TTC549 (cell line): ENCODE measurements at regions not wholly inside any gene's neighbourhood (a gene's known extent, or its start where the extent isn't known, plus 50 kb on each side); places are given as distances from the start of the nearest gene placed in this dataset.

ENCODE experiments used
- FAIRE-seq: peaks from 2 replicates; lab custom pipeline; 2012; peaks lifted over from hg19 to GRCh38; lab: Jason Lieb, UNC

DNA sequence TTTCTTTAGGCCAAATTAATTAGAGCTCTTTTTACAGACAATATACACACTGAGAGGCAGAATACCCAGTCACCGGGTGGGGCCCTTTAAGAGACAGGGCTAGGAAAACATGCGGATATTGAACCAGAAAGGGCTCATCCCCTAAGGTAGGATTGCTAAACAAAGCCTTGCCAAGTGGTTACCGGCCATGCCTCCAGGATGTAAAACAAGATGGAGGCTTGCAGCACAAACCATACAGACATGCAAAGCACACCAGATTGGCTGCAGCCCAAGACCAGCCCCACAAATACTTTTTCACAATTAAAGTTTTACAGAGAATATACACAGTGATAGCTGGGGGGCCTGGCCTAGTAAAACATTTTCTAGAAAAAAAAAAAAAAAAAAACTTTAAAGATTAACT, 210.0 kb downstream of the KLHL4 start:
- FAIRE-seq, result no peak

DNA sequence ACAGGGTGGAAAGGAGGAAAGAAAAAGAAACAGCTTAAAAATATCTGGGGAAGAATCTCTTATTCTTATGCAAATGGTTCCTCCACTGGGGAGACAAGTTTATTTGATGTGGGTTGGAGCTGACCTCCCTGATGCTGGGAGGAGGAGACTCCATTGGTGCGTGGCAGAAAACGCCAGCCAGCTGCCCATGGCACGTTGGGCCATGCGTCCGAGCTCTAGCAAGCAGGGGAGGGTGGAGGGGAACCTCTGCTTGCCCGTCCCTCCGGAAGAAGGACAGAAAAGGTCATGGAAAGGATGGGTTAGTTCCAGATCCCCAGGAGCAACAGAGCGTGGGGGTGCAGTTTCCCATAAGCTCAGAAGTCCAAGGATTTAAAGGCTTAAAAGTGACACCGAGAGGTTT, 210.4 kb downstream of the KLHL4 start:
- no peak for FAIRE-seq

DNA sequence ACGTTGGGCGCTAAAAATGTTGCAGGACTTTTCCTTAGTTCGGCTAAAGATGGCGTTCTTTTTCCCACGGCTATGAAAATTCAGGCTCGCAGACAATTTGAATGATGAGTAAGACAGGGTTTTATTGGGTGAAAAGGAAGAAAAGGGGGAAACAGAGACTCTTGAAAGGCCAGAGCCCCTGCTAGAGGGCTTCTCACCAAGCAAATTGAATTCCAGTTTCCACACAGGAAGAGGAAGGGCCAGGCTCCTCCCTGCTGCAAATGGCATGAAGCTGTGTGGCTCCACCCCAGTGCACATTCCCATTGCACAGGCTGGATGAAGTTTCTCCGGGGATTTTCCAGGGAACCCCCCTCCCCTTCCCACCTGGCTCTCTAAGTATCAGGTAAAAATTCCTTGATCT, 210.9 kb downstream of the KLHL4 start:
- FAIRE-seq, result no peak

DNA sequence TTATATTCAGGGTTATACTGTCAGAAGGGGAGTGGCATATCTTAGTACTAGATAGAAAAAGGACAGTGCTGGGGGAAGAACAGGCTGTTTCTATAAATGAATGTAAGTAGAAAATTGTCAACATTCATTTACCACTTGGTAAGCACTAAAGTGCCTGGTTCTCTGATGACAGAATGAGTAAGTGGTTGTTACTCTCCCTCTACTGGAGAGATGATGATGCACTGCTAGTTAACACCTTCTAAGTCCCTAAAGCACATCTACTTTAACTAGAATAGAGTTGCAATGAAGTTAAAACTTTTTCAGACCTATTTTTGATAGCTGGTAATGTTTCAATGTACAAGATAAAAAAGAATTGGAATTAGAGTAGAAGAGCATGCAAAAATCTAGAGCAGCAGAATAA, 214.5 kb downstream of the KLHL4 start:
- FAIRE-seq, result no peak

DNA sequence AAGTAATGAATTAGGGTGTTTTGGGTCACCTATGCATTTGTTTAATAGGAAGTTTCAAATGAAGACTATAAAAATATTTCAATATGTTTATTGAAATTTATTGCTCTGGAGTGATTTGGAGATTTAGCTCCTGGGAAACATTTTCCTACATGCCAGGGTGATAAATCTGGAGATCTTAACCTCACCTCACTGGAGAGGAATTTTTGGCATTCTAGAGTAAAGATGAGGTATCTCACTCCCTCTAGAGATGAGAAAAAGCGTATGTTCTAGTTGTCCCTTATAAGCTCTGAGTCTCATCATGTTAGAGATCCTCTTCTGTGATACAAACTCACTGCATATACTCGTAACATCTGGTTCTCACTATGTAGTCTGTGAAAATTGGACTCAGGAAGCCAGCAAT, 219.0 kb downstream of the KLHL4 start:
- no peak for FAIRE-seq

DNA sequence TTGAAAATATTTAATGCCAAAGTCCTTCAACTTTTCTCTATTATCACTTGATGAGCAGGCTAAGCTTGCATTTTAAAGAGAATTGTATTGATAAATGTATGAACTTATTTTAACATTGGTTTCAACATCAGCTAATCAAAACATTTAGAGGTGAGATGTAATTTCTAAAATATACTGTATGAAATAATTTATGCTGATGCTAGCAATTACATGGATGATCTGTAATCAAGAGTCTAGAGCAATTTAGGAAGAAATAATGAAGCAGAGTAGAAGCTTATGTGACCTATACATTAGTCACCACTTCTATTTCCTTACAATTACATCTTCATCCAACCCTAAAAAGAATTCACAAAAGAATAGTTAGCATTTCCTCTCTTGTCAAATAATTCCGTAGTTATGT, 226.8 kb downstream of the KLHL4 start:
- no peak for FAIRE-seq

DNA sequence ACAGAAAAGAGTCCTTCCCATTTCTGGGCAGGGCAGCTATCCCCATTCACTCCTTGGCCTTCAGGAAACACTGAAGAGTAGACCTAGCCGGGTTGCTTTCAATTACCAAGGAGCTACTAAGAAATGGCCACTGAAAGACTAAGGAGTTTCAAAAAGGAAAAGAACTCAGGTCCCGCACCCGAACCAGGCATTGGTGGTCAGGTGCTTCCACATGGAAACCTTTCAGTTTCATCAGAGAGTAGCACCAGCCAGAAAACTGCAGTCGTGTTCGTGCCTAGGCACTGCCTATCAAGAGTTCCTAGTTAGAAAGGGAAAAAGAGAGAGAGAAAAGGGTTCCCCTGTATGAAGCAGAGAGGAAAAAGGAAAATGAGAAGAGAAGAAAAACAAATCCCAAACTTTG, 237.9 kb downstream of the KLHL4 start:
- no peak for FAIRE-seq

DNA sequence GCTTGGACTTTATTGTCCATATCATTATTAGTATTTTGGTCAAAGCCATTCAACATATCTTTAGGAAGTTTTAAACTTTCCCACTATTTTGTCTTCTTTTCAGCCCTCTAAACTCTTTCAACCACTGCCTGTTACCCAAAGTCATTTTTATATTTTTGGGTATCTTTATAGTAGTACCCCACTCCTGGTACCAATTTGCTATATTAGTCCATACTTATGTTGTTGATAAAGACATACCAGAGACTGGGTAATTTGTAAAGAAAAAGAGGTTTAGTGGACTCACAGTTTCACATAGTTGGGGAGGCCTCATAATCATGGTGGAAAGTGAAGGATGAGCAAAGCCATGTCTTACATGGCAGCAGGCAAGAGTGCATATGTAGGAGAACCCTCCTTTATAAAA, 271.4 kb downstream of the KLHL4 start:
- no peak for FAIRE-seq

DNA sequence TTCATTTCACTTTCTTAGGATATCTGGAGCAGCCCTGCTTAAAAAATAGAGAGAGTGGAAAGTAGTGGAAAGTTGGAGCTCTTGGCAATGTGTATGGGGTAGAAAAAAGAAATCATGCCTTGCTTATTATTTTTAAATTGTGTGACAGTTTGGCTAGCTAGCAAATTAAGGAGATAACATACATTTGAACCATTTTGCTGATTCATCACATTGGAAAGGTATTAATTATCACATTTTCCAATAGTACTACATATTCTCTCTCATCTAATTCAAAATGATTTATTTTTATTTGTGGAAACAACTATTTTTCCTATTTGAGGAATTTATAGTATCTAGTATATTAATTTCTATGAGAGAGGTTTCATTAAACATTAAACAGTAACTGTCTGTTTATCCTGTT, 280.4 kb downstream of the KLHL4 start:
- FAIRE-seq, result no peak

DNA sequence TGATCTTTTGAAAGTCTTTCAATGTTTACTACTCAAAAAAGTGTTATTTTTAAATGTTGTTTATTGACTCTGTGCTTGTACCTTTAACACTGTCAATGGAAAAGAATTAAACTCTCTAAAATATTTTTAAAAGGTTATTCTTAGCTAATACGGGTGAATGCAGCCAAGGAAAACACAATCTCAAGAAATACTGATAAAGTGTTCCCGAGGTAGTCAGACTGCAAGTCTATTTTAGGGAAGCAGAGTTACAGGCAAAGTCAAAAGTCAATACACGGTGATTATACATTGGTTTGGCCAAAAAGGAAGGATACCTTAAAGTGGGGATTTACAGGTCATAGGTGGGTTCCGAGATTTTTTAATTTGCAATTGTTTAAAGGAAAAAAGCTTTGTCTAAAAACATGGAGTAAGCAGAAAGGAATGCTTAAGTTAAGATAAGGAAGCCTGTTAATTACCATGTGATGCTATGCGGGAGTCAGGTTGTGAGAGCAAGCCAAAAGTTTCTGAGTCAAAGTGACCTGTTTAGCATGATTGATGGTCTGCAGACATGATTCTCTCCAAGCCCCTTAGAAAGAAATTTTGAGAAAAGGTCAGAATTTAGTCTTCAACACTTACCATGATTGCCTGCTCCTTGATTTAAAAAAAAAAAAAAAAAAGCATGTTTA, 288.4 kb downstream of the KLHL4 start:
- no peak for FAIRE-seq

DNA sequence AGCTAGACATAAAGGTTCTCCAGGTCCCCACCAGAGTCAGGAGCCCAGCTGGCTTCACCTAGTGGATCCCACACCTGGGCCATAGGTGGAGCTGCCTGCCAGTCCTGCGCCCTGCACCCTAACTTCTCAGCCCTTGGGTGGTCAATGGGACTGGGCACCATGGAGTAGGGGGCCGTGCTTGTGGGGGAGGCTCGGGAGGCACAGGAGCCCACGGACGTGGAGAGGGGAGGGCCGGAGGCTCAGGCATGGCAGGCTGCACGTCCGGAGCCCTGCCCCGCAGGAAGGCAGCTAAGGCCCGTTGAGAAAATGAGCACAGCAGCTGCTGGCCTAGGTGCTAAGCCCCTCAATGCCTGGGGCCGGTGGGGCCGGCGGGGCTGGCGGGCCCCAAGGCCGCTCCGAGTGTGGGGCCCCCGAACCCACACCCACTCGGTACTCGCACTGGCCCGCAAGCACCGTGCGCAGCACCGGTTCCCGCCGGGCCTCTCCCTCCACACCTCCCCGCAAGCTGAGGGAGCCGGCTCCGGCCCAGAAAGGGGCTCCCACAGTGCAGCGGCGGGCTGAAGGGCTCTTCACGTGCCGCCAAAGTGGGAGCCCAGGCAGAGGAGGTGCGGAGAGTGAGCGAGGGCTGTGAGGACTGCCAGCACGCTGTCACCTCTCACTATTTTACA, 291.1 kb downstream of the KLHL4 start:
- FAIRE-seq, result no peak

DNA sequence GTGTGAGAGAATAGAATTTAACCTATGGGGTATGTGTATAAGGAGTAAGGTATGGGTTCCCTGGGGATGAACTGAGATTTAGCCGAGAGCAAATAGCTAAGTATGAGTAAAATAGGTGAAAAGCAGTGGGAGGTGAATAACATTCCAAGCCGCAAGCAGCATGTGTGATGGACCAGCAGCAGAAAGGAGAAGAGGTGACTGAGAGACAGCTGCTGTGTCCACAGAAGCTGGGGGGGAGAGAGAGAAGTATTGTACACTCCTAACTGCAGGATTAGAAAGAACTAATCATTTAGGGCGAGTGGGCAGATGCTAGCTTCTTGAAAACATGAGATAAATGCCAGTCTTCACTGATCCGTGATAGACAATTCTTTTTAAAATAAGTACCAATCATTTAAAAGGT, 296.0 kb downstream of the KLHL4 start:
- FAIRE-seq, result no peak

DNA sequence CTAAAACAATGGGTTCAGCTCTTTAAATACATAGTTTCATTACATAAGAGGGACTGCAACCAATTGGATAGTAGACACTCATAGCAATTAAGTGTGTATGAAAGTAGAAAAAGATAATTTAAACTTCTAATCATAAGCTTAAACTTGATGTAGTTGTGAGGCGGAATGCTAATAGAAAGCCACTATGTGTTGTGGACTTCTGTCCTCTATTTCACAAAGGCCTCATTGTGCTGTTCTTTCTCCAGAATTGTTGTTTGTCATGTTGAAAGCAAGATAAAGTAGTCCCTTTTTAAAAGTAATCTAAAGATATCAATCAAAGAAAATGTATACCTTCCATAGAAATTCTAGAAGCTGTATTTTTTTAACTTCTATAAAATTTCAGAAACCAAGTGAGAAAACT, 329.4 kb downstream of the KLHL4 start:
- no peak for FAIRE-seq

DNA sequence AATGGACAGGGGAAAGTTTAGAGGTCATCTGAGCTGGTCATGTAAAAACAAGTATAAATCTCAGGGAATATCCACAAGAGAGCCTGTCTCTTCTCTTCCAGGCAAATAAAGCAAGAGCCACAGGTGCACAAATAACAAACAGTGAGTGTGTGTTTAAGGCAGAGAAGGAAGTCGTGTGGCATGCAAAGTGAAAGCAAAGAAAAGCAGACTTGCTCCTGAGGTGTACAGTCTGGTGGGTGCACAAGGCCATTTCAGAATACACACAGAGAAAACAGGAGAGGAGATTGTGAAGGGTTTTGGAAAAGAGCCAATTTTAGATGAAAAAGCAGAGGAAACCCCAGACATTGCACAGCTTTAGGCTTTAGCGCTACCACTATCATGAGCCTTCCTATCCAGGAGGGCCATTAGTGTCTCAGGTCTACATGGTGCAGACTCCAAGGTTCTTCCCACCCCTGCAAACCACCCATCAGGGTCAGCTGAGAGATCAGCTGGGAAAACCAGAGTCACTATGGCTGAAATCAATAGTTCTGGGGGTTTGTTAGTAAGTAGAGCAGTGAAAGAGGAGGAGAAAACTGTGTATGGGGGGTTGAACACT, 355.8 kb downstream of the KLHL4 start:
- no peak for FAIRE-seq

DNA sequence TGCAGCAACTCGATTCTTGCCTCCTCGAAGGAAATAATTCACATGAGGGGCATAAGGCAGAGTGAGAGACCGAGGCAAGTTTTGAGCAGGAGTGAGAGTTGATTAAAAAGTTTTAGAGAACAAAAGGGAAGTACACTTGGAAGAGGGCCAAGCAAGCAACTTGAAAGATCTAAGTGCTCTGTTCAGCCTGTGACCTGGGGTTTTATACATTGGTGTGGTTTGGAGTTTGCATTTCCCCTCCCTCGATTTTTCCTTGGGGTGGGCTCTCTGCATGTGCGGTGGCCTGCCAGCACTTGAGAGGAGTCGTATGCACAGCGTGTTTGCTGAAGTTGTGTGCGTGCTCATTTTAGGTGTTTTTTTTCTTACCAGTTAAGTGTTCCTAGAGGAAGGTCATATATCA, 356.4 kb downstream of the KLHL4 start:
- no peak for FAIRE-seq

DNA sequence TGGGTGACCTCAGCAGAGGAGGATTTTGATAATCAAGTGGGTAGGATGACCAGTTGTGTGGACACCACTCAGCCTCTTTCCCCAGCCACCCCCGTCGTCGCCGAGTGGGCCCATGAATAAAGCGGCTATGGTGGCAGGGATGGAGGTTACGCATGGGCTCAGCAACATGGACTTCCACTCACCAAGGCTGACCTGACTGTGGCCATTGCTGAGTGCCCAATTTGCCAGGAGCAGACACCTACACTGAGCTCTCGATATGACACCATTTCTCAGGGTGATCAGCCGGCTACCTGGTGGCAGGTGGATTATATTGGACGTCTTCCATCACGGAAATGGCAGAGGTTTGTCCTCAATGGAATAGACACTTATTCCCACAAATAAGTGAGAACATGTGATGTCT, 361.3 kb downstream of the KLHL4 start:
- FAIRE-seq, result no peak

DNA sequence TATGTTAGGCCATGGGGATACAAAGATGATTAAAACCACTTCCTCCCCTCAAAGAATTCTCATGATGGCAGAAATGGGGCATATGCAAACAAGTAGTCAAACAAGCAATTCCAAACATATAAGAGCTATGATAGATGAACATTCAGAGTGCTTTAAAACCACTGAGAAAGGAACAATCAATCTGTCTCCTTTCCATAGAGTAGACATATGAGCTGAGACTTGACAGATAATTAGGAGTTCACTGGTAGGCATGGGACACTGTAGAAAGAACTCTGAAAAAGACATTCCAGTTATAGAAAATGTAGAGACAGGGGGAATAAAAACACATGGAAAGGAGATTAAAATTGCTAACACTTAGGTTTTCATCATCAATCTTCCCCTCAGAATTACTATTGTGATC, 372.8 kb downstream of the KLHL4 start:
- FAIRE-seq, result no peak

DNA sequence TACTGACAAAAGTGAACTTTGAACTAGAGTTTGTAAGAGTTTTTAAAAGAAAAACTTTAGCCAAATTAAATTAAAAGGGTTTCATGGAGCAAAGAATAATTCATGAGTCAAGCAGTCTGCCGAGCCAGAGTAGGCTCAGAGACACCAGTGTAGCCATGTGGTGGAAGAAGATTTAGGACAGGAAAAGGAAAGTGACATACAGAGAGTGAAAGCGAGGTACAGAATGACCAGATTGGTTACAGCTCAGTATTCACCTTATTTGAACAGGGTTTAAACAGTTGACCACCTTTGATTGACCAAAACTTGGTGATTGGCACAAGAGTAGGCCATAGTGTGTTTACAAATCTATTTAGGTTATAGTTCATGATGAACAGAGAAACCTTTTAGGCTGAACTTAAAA, 377.8 kb downstream of the KLHL4 start:
- no peak for FAIRE-seq

DNA sequence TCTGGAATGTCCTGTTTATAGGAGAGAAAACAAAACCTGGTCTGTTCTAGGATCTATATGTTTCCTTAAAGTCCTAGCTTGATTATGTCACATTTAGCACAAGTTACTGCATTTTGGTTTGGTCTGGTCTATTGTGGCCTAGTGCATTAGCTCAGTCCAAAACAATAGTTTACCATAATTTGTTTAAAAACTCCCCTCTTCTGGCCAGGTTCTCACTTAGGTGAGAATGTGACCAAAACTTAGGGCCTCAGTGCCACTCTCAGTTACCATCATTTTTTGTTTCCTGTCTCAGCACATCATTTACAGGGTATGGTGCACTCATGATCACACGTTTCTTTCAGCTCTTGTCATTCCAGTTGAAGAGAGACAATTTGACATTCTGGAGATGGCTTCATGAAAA, 378.5 kb downstream of the KLHL4 start:
- FAIRE-seq, result no peak

DNA sequence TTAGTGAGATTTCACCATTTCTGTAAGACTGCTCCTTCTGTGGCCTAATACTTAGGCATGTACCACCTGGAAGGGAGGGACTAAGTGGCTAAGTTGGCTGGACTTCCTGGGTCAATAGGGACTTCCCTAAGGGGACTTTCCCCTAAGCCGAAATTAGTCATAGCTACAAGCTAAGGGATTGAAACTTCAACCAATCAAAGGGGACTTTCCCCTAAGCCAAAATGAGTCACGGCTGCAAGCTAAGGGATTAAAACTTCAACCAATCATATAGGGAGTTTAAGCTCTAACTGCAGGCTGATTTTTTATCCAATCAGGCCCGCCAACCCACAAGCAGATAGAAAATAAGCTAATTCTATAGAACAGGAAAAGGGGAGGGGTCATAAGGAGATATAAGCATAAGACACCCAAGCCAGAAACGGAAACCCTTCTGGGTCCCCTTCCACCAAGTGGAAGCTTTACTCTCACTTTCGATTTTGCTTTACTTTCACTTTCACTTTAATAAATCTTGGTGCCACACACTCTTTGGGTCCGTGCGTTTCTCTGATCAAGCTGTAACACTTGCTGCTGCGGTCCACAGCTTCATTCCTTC, 382.8 kb downstream of the KLHL4 start:
- FAIRE-seq, result no peak

DNA sequence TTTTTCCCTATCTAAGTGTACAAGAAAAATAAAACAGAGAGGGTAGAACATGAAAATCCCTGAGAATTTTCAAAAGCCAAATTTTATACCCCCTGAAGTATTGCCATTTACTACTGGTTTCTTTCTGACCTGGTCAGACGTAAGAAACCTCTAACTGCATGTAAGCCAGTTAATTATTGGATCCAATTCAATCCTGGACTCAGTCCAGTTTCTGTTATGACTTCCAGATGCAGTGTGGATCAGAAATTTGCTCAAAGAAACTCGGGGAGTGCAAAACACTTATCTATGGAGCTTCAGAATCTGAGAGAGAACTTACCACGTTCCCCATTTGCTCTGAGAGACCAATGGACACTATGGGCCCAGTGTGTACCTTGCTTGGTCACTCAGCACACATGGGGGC, 383.5 kb downstream of the KLHL4 start:
- no peak for FAIRE-seq

DNA sequence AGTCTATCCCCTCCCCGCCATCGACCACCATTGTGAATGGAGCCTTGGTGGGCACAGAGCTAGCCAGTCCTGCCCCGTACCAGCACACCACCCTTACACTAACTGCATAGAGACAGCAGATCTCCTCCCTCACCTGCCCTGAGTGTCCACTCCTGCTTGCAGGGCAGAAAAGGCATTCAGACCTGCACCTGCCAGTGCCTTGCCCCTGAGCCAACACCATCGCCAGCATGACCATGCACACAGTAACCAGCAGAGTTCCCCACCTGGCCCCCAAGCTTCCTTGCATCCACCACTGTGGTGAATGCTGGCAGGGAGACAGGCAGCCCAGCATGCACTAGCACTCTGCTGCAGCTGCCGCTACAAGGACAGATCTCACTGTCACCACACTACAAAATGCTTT, 397.1 kb downstream of the KLHL4 start:
- no peak for FAIRE-seq

DNA sequence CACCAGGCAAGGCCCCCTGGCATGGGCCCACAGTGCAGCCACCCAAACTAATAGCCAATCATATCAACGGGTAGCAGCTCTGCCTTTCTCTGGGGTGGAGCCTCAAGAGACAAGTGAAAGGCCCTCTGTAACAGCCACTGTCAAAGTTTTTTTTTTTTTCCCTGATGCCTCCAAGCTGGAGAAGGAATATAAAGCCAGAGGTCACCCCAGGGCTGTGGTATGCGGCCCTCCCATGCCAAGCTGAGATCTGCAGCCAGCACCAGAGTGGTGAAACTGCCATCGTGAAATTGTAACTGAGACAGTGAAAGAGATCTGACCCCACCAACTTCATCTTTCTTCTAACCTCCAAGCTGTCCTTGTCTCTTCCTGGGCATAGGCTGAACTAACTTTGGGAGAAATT, 407.0 kb downstream of the KLHL4 start:
- no peak for FAIRE-seq

DNA sequence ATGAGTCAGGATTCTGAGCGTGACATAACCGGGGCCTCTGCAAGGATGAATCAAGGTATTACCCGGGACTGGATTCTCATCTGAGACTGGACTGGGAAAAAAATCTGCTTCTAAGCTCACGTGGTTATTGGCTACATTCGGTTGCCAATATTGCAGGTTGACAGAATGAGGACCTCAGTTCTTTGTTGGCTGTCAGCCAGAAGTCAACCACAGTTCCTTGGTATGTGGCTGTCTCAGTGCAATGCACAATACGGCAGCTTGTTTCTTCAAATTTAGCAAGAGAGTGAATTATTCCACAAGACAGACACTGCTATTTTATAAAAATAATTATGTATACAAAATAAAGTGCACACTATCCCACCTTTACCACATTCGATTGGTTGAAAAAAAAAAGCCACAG, 424.2 kb downstream of the KLHL4 start:
- no peak for FAIRE-seq
